ENCODE measurements at regions not wholly inside any gene's neighbourhood (a gene's known extent, or its start where the extent isn't known, plus 50 kb on each side); places are given as distances from the start of the nearest gene placed in this dataset.
A peak's percentile ranks its signal among the peaks of the same experiment; 100 is the strongest.
"Not testable (repeated sequence)": the region's sequence is repeated elsewhere in the genome, so short reads cannot be mapped to it uniquely, and the experiment has no call there.

DNA sequence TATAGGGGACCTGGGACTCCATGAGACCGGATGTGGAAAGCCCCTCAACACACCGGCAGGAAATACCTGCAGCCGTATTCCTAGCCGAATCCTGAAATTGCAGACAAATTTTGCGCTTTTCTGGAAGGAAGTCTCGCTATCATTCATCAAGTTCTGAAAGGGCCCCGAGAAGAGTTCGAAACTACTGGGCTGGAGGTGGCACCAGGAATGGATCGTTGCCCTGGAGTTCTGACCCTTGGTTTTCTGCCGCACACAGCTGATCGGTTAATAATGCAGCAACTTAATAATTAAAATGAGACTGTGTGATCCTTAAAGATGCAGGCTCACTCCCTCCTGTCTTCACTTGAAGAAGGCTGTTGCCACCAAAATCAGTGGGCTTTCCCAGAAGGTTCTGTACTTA lies 55.7 kb upstream of the MRTFB start:
- intact Hi-C loops (cut with micrococcal nuclease; ENCODE audit: unreplicated experiment) = no loop called here
- TF ChIP-seq EZH2 (IDR thresholded peaks at IDR 0.05; ENCODE audit: low read depth) (no peak), CTCF (conservative IDR thresholded peaks at IDR 0.05) (no peak)

GRCh38 chr16:14015948-14016347 lies 55.2 kb upstream of the MRTFB start:
- Histone ChIP-seq H3K79me2 (ENCODE audit: low read depth) (no peaks in the 10 kb centered on the region), H2AFZ (no peak overlapping the region), H3K4me1 (replicated peaks; ENCODE audit: insufficient read depth) (peaks cover 45% of the 10 kb centered on the region), H3F3A (ENCODE audit: insufficient read depth, low read depth) (peaks cover 49% of the 10 kb centered on the region), H3K27ac (peak overlapping the region; percentile 40; the same call in 1 of the 2 replicates), H3K27me3 (ENCODE audit: insufficient read depth, low read depth) (no peaks in the 10 kb centered on the region), H3K9me3 (ENCODE audit: insufficient read depth, low read depth) (no peaks in the 10 kb centered on the region), H3K36me3 (ENCODE audit: low read depth) (no peaks in the 10 kb centered on the region), H4K20me1 (ENCODE audit: insufficient read depth) (no peaks in the 10 kb centered on the region), H3K9me2 (ENCODE audit: insufficient read depth) (no peaks in the 10 kb centered on the region), H3K4me2 (peak overlapping the region; percentile 44), H3K4me3 (no peak overlapping the region)
- CTCF ChIA-PET = no interaction called here
- intact Hi-C loops (cut with micrococcal nuclease; ENCODE audit: unreplicated experiment) = no loop called here
- POLR2A ChIA-PET (ENCODE audit: unreplicated experiment) = interaction anchor here (0.6 kb wide), 1 partner anchor 16 kb away, joined by 3 read pairs; no protein-coding TSS in a partner anchor
- TF ChIP-seq CTCF (conservative IDR thresholded peaks at IDR 0.05) (no peak), EZH2 (IDR thresholded peaks at IDR 0.05; ENCODE audit: low read depth) (no peak)
- BruUV-seq (replicated peaks) = no TSS peak
- DNase-seq = peak in 1 of 2 experiments; percentile 84

More for the DNA sequence above, 55.7 kb upstream of the MRTFB start:
- Histone ChIP-seq H3K36me3 (ENCODE audit: low read depth) (no peaks in the 10 kb centered on the region), H3K4me2 (peak overlapping the region; percentile 44), H3K9me3 (ENCODE audit: insufficient read depth, low read depth) (no peaks in the 10 kb centered on the region), H3K9me2 (ENCODE audit: insufficient read depth) (no peaks in the 10 kb centered on the region), H4K20me1 (ENCODE audit: insufficient read depth) (no peaks in the 10 kb centered on the region), H3K79me2 (ENCODE audit: low read depth) (no peaks in the 10 kb centered on the region), H3F3A (ENCODE audit: insufficient read depth, low read depth) (peaks cover 49% of the 10 kb centered on the region), H3K4me3 (no peak overlapping the region), H3K27me3 (ENCODE audit: insufficient read depth, low read depth) (no peaks in the 10 kb centered on the region), H3K4me1 (replicated peaks; ENCODE audit: insufficient read depth) (peaks cover 45% of the 10 kb centered on the region), H3K27ac (peak overlapping the region; percentile 40; the same call in 1 of the 2 replicates), H2AFZ (no peak overlapping the region)
- DNase-seq = no peak
- ChIA-PET CTCF (no interaction called here), POLR2A (ENCODE audit: unreplicated experiment) (interaction anchor here (0.6 kb wide), 1 partner anchor 17 kb away, joined by 3 read pairs; no protein-coding TSS in a partner anchor)
- no TSS peak for BruUV-seq (replicated peaks)

- H3K36me3 ChIP-seq (ENCODE audit: low read depth); BruUV-seq (replicated peaks); H3K9me3 ChIP-seq (ENCODE audit: insufficient read depth, low read depth); CTCF ChIA-PET; H4K20me1 ChIP-seq (ENCODE audit: insufficient read depth); POLR2A ChIA-PET (ENCODE audit: unreplicated experiment); H3K4me3 ChIP-seq; H3K27me3 ChIP-seq (ENCODE audit: insufficient read depth, low read depth); intact Hi-C loops (cut with micrococcal nuclease; ENCODE audit: unreplicated experiment); H3K9me2 ChIP-seq (ENCODE audit: insufficient read depth); H3K79me2 ChIP-seq (ENCODE audit: low read depth); DNase-seq; H2AFZ ChIP-seq: not testable (repeated sequence)
- Histone ChIP-seq H3F3A (ENCODE audit: insufficient read depth, low read depth) (peaks cover 49% of the 10 kb centered on the region), H3K4me2 (peak overlapping the region; percentile 44), H3K27ac (peak overlapping the region; percentile 40; the same call in 1 of the 2 replicates), H3K4me1 (replicated peaks; ENCODE audit: insufficient read depth) (peaks cover 45% of the 10 kb centered on the region)
Observed at GRCh38 chr16:14016362-14016761, 54.8 kb upstream of the MRTFB start.

DNA sequence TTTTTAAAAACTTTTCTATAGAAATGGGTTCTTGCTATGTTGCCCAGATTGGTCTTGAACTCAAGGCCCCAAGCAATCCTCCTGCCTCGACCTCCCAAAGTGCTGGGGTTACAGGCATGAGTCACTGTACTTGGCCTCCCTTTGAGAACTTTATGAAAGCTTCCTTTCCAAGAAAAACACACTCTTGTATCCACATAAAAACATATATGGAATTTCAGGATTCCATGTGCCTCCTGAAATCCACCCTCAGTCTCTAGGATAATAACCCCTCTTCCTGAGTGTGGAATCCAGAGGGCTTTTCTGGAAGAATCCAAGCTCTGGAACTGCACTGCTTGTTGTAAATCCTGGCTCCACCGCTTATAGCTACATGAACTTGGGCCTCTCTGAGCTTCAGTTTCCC lies 53.2 kb upstream of the MRTFB start:
- Histone ChIP-seq H3K27me3 (ENCODE audit: insufficient read depth, low read depth) (no peaks in the 10 kb centered on the region), H3K9me2 (ENCODE audit: insufficient read depth) (no peaks in the 10 kb centered on the region), H3K36me3 (ENCODE audit: low read depth) (no peaks in the 10 kb centered on the region), H3K4me3 (no peak overlapping the region), H4K20me1 (ENCODE audit: insufficient read depth) (no peaks in the 10 kb centered on the region), H2AFZ (no peak overlapping the region), H3K79me2 (ENCODE audit: low read depth) (no peaks in the 10 kb centered on the region), H3K4me1 (replicated peaks; ENCODE audit: insufficient read depth) (peaks cover 37% of the 10 kb centered on the region), H3K4me2 (no peak overlapping the region), H3K9me3 (ENCODE audit: insufficient read depth, low read depth) (no peaks in the 10 kb centered on the region), H3K27ac (no peak overlapping the region), H3F3A (ENCODE audit: insufficient read depth, low read depth) (peaks cover 38% of the 10 kb centered on the region)
- no peak for DNase-seq
- TF ChIP-seq CTCF (conservative IDR thresholded peaks at IDR 0.05) (no peak), EZH2 (IDR thresholded peaks at IDR 0.05; ENCODE audit: low read depth) (no peak)
- ChIA-PET CTCF (no interaction called here), POLR2A (ENCODE audit: unreplicated experiment) (no interaction called here)
- intact Hi-C loops (cut with micrococcal nuclease; ENCODE audit: unreplicated experiment) = no loop called here
- BruUV-seq (replicated peaks) = no TSS peak
